AG04449 (cell line): ENCODE measurements at regions not wholly inside any gene's neighbourhood (a gene's known extent, or its start where the extent isn't known, plus 50 kb on each side); places are given as distances from the start of the nearest gene placed in this dataset.
A peak's percentile ranks its signal among the peaks of the same experiment; 100 is the strongest.
"Not testable (repeated sequence)": the region's sequence is repeated elsewhere in the genome, so short reads cannot be mapped to it uniquely, and the experiment has no call there.

Experiments used
- CTCF ChIA-PET: fragments of 350-600 bp; formaldehyde crosslinking; extraction: SDS; loops from one replicate; lab custom pipeline; 2021; ENCODE audit warnings: antibody characterized with exemption; lab: Yijun Ruan, JAX
- POLR2A ChIA-PET: fragments of 400-600, 350-600 bp; formaldehyde crosslinking; extraction: SDS; loops from one replicate; lab custom pipeline; 2020; ENCODE audit warnings: antibody characterized with exemption, inconsistent platforms; lab: Yijun Ruan, JAX
- DNase-seq: peaks from one replicate; pipeline ENCODE4 v3.0.0-alpha.2; 2010; ENCODE audit warnings: low read depth, low spot score
- H3K4me3 ChIP-seq: 2 replicates; pipeline ENCODE4 v1.5.1; 2011; ENCODE audit warnings: low read depth, mild to moderate bottlenecking, control low read depth, low read length
- CTCF ChIP-seq: IDR thresholded peaks from one replicate; pipeline ENCODE4 v1.5.1; 2011; ENCODE audit warnings: mild to moderate bottlenecking, moderate library complexity, low read length, control low read depth, inconsistent platforms; ENCODE audit not compliant: insufficient read depth; ENCODE audit errors: missing control alignments

GRCh38 chr14:106414464-106414863 lies 888.1 kb downstream of the TMEM121 start:
- CTCF ChIA-PET = no interaction called here
- no peak for TF ChIP-seq CTCF
- no peak overlapping the region for H3K4me3 ChIP-seq
- POLR2A ChIA-PET = no interaction called here
- no peak for DNase-seq

GRCh38 chr14:106417224-106418049 lies 891.1 kb downstream of the TMEM121 start:
- no peak overlapping the region for H3K4me3 ChIP-seq
- POLR2A ChIA-PET = no interaction called here
- peak; percentile 1 for TF ChIP-seq CTCF
- CTCF ChIA-PET = no interaction called here
- DNase-seq = no peak

GRCh38 chr14:106419376-106419965 lies 893.1 kb downstream of the TMEM121 start:
- no peak for DNase-seq
- ChIA-PET CTCF (no interaction called here), POLR2A (no interaction called here)
- TF ChIP-seq CTCF = no peak
- no peak overlapping the region for H3K4me3 ChIP-seq

- H3K4me3 ChIP-seq, CTCF ChIA-PET, POLR2A ChIA-PET, DNase-seq: not testable (repeated sequence)
Observed at GRCh38 chr14:106421431-106422033, 895.1 kb downstream of the TMEM121 start.

- no peak overlapping the region for H3K4me3 ChIP-seq
- no peak for TF ChIP-seq CTCF
- DNase-seq = no peak
- ChIA-PET POLR2A (no interaction called here), CTCF (no interaction called here)
Observed at GRCh38 chr14:106422066-106422465, 895.7 kb downstream of the TMEM121 start.

- H3K4me3 ChIP-seq, DNase-seq, CTCF ChIA-PET, POLR2A ChIA-PET: not testable (repeated sequence)
Observed at GRCh38 chr14:106425150-106425549, 898.8 kb downstream of the TMEM121 start.

- no peak for DNase-seq
- no peak overlapping the region for H3K4me3 ChIP-seq
- no peak for TF ChIP-seq CTCF
- CTCF ChIA-PET = no interaction called here
- POLR2A ChIA-PET = no interaction called here
Observed at GRCh38 chr14:106436310-106436905, 910.0 kb downstream of the TMEM121 start.
